NCI-H524 (cell line): ENCODE measurements at regions not wholly inside any gene's neighbourhood (a gene's known extent, or its start where the extent isn't known, plus 50 kb on each side); places are given as distances from the start of the nearest gene placed in this dataset.
"Not testable (repeated sequence)": the region's sequence is repeated elsewhere in the genome, so short reads cannot be mapped to it uniquely, and the experiment has no call there.

ENCODE experiments used
- DNase-seq, 2 experiments: peaks; one replicate each; lab custom pipeline; 2025; lab: John Stamatoyannopoulos, UW

DNA sequence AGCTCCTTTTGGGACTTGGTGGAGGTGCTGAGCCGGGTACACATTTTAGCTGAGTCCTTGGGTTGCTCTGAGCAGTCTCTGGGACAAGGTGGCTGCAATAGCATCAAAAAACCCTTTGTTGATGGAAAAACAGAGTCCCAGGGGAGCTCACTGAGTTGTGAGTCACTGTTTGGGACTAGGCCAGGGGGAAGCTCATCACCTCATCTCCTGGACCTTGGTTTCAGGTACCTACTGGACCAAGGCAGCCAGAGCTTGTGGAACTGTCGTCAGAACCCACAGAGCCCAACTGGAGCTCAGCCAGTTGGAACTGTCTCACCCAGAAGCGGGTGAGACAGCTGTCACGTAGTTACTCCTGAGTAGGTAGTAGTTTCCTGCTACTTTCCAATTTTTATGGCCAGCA is 146.7 kb downstream of the HLX start:
- DNase-seq = no peak

DNA sequence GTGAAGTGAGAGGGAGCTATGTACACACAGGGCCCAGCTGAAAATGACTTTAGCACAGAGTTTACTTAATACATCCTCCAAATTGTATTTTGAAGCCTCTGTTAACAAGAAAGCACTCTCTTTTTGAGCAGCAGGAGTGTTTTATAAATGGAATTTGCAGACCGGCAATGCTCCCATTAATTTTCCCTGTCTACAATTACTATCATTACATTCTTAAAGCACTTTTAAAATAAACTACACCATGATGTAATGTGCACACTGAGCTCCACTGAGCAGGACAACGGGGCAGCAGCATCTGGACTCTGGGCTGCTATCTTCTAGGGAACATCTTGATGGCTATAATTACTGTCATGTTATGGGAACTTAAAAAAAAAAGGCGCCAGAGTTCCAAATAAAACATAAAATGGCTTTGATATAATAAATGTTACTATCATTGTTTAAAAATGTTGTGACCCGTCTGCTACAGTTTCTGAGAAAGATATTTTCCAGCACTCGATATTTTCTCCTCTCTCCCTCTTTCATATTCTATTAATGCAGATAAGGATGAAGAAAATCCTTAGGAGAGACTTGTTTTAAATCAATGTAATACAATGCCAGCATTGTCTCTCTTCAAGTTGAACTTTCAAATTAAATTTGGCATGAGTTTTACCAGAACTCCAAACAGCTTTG is 150.9 kb downstream of the HLX start:
- no peak for DNase-seq

DNA sequence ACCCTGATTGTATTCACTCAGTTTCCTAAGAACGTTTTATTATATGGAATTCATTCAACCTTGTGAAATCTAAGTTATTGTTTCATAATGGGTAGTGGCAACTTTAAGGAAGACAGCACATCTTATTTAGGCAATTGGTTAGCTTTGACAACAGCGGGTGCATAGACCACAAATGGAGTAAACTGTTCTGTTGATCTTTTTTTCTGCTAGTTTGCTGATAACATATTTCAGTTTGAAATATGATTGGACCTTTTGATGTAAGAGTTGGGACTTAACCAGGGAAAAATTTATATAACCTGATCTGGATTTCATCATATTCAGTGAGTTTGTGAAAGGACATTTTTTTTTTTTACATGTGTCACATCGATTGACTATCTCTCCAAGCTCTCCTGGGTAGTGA is 151.7 kb downstream of the HLX start:
- no peak for DNase-seq

DNA sequence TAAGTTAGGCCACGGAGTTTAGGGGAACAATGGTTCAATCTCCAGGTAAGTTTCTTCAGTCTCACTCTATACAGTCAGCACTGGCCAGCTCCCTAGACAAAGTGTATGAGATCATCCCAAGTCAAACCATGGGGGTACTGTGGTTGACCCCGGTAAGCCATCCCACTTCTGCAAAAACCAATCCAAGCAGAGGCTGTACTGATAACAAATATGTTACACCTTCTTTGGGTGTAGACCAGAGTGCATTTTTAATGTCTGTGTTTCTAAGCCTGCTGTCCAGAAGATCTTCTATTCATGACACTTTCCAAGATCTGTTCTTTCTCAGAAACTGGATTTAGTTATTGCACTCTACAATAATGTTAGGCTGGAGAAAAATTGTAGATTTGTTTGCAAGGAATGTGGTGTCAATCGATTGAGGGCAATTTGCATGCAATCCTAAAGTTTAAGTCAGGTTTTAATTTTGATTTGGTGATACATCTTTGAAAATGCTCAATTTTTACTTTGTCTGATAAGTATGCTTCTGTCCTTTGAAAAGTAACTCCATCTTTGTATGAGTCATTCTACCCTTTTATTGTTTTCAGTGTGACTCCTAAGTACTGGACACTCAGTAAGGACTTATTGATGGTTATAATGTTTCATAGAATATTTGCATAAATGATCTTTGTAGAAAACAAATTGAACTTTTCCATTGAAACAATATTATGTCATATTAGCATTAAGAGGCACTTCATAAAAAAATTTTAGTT is 152.4 kb downstream of the HLX start:
- no peak for DNase-seq

DNA sequence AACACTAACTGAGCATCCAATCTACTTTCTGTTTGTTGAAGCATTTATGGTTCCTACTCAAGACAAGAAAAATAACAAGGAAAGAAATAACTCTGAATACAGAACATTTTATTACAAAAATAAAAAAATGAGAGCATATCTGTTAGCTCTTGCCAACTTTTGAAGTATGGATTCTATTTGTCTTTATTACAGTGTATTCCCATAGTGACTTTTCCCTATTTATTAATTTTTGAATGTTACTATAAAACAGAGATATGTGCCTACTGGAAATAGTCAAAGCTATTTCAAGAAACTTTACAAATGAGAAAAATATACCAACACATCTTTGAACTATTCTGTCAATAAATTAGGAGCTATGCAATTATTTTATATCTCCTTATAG is 153.0 kb downstream of the HLX start:
- no peak for DNase-seq

DNA sequence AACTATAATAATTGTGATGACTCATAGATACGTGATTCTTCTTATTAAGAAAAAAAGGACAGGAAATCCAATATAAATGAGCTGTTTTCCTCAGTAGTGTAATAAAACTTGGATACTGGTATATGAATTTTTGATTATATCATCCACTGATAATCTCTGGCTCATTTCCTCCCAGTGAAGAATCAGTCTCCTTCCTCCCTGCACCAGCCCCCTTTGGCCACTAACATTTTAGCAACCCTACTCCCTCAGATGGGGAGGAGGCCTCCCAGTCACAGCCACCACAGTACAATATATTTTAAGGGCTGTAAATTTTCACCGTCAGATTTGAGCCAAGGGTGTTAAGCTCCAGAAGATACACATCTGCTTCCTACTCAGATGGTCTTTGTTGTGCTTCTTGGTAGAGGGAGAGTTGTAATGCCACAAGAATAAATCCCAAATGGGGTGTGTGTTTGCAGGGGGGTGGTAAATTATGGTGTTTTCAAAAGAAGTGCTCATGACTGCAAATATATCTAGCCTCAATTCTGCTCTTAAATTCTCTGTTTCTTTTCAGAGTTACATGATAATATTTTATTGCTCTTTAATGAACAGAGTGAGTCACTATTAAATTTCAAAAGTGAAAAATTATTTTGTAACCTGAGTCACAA is 153.5 kb downstream of the HLX start:
- no peak for DNase-seq

DNA sequence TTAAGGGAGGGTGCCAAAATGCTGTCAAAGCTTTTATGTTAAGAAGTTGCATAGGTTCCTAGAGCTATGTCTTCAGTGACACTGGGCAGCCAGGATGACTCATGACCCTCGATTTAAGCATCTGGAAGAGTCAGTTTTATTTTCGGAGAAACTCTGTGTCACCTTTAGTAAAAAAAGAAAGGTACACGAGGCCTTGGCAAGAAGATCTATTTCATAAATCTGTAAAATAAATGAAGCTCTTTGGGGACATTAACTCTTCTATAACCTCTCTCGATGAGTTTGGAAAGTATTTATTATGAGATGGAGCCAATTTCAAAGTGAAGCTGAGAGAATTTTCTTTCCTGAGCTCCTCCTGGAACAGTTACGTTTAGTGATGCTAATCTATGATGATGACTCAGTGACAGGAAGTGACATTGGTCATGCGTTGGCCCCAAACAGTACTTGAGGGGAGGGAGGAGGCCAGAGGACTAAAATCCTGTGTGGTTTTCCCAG is 156.5 kb downstream of the HLX start:
- no peak for DNase-seq

DNA sequence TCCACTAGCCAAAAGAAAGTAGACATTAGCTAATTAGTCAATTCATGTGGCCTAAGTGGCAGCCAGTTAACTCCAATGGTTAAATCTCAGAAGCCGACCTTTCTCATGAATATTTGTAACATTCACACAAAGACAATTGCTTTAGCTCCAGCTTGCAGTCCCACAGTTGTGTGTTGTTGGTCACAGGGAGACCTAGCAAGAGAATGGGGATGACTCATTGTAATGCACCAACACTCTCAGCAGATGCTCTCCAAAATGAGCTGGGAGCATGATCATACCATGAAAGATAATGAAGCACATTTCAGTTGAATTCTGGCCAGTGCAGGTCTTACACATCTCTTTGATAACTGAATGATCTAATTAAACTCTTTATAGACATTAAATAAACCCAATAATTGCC is 160.4 kb downstream of the HLX start:
- DNase-seq = no peak

DNA sequence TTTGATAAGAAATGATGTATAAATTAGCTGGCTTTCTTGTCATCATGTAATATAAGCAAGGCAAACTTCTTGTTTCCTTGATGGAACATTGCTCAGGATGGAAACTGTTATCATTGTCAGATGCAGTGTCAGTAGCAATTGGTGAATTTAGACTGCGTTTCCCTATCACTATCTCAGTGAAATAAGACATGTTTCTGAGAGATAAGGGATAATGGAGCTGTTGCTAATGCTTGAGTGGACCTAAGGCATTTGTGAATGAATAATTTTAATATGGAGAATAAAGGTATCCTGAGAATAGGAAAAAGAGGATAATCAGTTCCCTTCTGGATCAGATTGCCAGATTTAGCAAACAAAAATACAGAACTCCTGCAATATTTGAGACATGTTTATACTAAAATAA is 160.9 kb downstream of the HLX start:
- no peak for DNase-seq

DNA sequence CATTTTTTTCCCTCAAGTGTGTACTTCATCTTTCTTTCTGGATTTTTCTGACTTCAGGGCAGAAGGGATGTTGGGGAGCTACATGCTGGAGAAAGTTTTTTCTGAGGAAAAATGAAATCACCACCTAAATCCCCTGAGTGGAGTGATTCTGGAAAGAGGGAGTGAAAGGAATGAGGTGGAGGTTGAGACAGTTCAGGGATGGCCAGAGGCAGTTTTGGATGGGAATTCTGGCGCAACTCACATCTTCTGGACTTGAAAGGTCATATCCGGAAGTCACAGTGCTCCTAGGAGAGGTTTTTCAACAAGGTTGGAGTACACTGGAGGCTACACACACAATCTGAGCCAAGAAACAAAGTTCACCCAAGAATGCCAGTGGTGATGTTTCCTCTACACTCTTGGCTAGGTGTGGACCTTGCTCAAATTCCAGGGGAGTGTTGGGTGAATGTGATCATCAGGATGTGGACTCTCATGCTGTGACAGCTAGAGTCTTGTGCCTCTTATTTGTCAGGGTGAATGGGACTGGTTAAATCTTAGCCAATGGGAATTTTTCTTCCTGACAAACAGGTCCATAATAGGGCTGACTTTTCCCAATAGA is 161.5 kb downstream of the HLX start:
- no peak for DNase-seq

DNA sequence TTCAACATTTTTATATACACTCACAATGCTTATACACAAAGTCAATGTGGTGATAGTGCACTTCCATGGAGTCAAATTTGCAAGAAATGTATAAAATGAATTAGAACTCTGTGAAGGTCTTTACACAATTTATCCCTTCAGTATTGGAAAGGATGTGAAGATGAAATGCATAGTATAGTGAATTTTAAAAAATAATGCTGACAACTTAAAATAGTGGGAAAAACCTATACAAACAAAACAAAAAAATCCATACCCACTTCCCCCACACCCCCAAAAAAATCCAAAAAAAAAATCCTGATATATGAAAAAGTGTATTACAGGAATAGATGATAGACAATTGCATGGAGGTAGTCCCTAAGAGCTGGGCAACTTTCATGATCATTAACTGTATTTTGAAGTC is 165.3 kb downstream of the HLX start:
- DNase-seq = no peak

DNA sequence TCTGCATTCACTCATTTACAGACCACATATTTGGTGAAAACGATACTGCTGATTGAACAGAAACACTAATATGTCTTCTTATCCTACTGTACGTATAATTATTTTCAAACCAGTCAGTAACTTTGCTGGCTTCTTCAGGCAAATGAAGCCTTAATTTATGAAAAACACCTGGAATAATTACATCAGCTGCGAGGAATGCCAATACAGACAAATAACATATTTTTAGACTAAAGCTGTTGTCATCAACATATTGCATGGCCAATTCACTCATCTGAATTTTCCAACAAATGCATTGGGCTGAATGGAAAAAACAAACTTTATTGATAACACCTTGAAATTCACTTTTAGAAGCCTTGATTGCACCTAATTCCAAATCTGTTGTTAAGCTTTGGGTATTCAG is 165.9 kb downstream of the HLX start:
- no peak for DNase-seq

DNA sequence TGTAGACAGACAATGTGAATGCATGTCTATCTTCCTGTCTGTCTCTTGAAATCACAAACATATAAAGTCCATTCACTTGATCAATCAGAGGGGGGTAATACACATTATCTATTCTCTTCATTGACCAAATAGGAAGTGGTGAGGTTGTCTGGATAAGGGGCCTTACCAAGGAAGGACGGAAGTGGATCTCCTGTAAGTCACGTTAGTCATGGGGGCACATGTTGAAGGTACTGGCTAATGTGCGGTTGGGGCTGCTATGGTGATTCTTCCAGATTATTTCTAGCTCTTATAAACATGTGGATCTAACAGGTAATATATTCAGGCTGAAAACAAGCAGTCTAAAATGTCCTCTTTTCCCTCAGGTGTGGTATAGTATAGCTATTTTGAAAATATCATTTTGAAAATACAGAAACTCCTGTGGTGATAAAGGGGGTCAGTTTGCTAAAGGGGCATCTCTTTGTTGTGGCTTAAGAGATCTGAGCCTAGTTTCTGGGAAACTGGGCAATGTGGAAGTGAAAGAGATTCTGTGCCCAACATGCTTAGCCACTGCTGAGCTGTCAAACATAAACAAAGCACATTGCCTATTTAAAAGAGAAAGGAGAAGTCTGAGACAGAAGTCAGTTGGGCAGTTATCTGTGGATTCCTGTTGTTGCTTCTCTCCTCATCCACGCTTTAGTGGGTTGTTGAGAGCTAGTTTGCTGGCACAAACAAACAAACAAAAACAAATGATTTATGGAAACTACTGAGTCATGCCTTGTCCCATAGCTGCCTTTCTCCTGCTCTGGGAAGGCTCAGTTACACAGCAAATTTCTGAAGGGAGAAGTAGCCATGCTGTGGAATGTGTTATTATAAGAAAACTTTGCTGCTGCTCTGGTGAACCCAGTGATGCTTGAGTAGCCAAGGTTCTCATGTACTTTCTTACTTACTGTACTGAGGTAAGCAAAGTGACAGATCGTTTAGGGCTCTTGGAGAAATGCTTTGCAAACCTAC is 166.9 kb downstream of the HLX start:
- no peak for DNase-seq

DNA sequence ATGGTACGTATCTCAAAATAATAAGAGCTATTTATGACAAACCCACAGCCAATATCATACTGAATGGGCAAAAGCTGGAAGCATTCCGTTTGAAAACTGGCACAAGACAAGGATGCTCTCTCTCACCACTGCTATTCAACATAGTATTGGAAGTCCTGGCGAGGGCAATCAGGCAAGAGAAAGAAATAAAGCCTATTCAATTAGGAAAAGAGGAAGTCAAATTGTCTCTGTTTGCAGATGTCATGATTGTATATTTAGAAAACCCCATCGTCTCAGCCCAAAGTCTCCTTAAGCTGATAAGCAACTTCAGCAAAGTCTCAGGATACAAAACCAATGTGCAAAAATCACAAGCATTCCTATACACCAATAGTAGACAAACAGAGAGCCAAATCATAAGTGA is 172.1 kb downstream of the HLX start:
- DNase-seq = not testable (repeated sequence)

DNA sequence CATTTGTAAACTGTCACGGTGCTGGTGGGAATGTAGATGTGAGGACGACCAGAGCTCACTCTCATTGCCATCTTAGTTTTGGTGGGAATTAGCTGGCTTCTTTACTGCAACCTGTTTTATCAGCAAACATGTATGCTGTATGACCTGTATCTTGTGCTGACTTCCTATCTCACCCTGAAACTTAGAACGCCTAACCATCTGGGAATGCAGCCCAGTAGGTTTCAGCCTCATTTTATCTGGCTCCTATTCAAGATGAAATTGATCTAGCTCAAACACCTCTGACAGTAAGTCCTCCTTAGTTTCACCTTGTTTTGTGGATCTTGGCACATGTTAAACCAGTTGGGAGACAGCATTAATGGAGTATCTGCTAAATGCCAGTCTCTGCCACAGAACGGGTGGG is 174.6 kb downstream of the HLX start:
- DNase-seq = no peak

DNA sequence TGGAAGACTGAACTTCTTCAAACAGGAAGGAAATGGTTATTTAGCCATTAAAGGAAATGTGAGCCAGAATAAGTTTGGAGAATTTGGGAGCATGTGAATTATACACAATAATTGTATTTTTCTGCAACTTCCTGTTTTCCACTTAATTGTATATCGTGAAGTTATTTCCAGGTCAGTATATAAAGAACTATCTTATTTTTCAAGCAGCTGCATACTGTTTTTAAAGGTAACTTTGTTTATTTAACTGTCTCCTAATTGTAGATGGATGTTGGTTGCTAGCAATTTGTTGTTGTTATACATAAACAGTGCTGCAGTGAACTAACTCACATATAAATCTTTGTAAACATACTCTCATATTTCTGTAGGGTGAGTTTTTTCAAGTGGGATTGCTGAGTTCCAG is 180.3 kb downstream of the HLX start:
- DNase-seq = no peak

DNA sequence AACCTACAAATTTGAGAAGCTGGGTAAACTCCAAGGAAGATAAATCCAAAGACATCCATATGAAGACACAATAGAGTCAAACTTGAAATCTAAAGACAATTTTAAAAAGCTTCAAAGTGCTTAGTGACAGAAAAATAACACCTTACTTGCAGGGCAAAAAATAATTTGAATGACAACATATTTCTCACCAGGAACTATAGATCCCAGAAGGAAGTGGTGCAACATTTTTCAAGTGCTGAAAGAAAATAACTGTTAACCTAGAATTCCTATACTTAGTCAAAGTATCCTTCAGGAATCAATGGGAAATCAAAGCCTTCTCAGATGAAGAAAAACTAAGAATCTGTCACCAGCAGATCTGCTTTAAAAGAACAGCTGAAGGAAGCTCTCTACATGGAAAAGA is 184.4 kb downstream of the HLX start:
- no peak for DNase-seq

DNA sequence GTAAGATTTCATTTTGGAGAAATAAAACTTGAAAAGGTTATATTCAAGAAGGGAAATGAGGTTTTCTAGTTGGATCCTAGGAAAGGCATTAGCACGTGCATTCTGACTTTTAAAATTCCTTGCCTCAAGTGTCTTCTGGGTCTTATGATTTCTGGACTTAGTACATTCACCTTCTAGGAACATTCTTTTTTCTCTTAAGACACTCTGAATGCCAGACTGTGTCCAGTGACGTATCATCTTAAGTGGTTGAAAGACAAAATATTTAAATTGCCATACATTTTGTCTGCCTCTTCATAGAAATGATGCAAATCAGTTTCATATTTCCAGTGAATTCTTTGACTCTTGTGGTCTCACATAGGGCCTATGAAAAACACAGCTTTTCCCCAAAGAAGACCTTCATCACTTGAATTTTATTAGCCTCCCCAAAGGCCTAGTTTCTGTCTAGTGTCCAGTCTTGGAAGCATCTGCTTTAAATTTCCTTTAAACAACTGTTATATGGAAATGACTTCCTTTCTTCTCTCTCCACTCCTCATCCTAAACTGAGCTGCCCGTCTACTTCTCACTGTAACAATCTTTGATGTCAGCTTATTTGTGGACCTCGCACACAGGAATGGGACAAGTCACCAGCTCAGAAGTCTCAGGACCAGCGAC is 187.2 kb downstream of the HLX start:
- no peak for DNase-seq

DNA sequence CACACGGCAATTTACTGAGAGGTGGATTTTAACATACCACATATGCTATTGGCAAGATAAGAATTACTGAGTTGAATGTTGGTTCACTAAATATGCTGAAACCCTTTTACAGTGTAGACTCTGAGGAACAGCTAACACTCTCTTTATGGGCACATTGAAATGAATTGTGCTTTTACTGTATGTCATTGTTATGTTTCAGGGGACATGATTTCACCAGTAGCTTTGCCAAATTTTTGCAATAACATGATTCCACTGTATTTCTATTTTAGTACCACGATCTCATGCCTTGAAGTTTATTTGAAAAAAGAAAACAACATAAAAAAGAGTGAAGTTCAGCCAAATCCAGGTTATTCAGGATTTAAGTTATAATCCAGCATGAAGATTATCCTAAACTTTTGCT is 188.5 kb downstream of the HLX start:
- DNase-seq = no peak

DNA sequence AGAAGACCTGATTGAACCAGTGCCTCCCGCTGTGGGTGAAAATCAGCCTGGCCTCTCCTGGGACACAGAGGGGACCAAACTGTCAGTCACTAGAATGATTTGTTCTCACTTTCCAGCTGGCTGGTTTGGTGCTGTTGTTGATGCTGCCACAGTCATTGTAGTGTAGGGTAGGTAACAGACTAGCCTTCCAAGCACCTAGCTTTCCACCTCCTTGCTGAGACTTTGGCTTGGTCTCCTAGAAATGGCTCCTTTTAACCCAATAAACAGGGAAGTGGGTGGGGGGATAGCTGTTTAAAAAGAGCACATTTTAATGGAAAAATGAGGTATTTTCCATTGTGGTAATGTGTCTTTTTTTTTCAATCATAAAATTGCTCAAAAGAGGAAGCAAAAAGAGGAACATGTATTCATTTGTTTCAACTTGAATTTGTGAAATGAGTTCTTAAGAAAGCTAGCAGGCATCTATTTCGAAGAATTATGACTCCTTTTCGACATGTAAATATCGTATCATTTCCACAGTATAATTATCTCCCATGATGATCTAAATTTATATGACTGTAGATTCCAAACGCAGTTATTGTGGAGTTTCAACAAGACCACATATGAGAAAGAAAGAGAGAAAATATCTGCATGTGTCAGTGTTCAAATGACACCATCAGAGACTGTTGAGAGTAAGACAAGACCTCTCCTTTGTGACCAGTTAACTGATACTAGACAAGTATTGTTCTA is 190.1 kb downstream of the HLX start:
- no peak for DNase-seq

DNA sequence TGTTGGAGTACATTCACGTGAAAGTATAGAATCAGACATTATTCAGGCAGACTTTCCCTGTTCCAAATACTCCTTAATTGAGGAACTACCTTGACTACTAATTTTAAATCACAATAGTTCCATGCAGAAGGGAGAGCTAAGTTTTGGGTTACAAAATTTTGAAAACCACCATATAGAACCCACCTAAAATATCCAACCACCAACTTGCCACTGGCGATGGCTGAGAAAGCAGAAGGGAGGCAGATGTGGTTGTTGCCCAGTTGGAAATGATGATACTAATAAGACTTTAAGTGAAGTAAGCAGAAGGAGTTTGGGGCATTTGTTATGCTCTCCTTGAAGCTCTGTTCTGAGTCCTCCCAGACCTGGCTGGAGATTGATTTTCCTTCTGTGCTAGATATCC is 190.7 kb downstream of the HLX start:
- no peak for DNase-seq
